BJ (cell line): ENCODE measurements at regions not wholly inside any gene's neighbourhood (a gene's known extent, or its start where the extent isn't known, plus 50 kb on each side); places are given as distances from the start of the nearest gene placed in this dataset.

Experiments used
- CTCF ChIA-PET: fragments of 350-600 bp; formaldehyde crosslinking; extraction: SDS; loops from one replicate; lab custom pipeline; 2021; ENCODE audit warnings: antibody characterized with exemption, inconsistent platforms; lab: Yijun Ruan, JAX
- POLR2A ChIA-PET: fragments of 300-600 bp; sonication (Branson Sonifier 250); formaldehyde crosslinking; extraction: SDS; loops from one replicate; lab custom pipeline; 2021; ENCODE audit warnings: antibody characterized with exemption; lab: Charles Lee
- DNase-seq: peaks from one replicate; pipeline ENCODE4 v3.0.0-alpha.2; 2011; ENCODE audit warnings: low read depth
- H3K27me3 ChIP-seq: 2 replicates; pipeline ENCODE4 v1.6.0; 2011; ENCODE audit warnings: low read length; ENCODE audit not compliant: control insufficient read depth, insufficient read depth
- H3K36me3 ChIP-seq: 2 replicates; pipeline ENCODE4 v1.5.1; 2011; ENCODE audit warnings: low read length; ENCODE audit not compliant: control insufficient read depth, insufficient read depth
- H3K4me3 ChIP-seq: 2 replicates; pipeline ENCODE4 v1.5.1; 2011; ENCODE audit warnings: low read depth, mild to moderate bottlenecking, control low read depth, low read length
- TF ChIP-seq, protein P1 (sequence below): IDR thresholded peaks from 2 replicates; pipeline ENCODE4 v1.5.1; 2011; ENCODE audit warnings: low read depth, mild to moderate bottlenecking, control low read depth, inconsistent platforms, low read length, moderate library complexity; ENCODE audit not compliant: insufficient read depth

DNA sequence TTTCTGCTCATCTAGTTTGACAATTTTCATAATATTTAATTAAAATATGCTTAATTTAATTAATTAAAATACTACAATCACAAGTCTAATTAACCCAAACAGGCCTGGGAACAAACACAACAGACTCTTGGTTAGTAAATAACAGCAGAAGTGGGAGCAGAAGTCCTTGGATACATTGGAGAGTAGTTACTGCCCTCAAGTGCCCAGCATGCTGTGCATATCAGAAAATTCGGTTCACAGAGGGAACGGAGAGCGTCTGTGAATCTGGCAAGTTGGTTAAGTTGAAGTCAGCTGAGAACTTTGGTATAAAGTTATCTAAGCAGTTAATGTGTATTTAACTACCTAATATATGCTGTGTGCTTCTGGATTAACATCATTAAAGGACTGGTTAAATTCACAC is 87.0 kb upstream of the ATG10 start:
- TF ChIP-seq, protein P1, sequence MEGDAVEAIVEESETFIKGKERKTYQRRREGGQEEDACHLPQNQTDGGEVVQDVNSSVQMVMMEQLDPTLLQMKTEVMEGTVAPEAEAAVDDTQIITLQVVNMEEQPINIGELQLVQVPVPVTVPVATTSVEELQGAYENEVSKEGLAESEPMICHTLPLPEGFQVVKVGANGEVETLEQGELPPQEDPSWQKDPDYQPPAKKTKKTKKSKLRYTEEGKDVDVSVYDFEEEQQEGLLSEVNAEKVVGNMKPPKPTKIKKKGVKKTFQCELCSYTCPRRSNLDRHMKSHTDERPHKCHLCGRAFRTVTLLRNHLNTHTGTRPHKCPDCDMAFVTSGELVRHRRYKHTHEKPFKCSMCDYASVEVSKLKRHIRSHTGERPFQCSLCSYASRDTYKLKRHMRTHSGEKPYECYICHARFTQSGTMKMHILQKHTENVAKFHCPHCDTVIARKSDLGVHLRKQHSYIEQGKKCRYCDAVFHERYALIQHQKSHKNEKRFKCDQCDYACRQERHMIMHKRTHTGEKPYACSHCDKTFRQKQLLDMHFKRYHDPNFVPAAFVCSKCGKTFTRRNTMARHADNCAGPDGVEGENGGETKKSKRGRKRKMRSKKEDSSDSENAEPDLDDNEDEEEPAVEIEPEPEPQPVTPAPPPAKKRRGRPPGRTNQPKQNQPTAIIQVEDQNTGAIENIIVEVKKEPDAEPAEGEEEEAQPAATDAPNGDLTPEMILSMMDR: no peak
- DNase-seq: no peak
- Histone ChIP-seq H3K36me3 (no peaks in the 10 kb centered on the region), H3K4me3 (no peak overlapping the region), H3K27me3 (peaks cover 1% of the 10 kb centered on the region)
- CTCF ChIA-PET: no interaction called here
- POLR2A ChIA-PET: no interaction called here

DNA sequence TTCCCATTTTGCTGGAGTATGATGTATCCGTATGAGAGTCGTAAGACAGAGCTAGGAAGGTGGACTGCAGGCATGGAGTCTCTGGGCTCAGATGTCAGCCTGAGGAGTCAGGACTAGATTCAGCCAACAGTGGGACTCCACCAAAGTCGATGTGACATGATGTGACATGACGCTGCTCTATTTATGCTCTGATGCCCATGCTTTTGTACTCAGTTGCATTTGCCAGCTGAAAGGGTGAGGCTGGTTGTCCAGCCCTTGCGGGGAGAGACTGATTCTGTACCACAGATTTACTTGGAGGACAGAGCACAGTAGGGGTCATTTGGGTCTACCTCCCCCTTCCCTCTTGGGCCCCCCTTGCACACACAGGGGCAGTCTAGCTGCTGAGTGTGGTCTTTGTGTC is 88.5 kb upstream of the ATG10 start:
- no peak for DNase-seq
- ChIA-PET CTCF (interaction anchor here (1.0 kb wide), 1 partner anchor 11 kb away, joined by 3 read pairs; no protein-coding TSS in a partner anchor), POLR2A (no interaction called here)
- peaks cover 4% of the 10 kb centered on the region for H3K27me3 ChIP-seq
- no peak overlapping the region for H3K4me3 ChIP-seq
- no peaks in the 10 kb centered on the region for H3K36me3 ChIP-seq
- TF ChIP-seq, protein P1: no peak

DNA sequence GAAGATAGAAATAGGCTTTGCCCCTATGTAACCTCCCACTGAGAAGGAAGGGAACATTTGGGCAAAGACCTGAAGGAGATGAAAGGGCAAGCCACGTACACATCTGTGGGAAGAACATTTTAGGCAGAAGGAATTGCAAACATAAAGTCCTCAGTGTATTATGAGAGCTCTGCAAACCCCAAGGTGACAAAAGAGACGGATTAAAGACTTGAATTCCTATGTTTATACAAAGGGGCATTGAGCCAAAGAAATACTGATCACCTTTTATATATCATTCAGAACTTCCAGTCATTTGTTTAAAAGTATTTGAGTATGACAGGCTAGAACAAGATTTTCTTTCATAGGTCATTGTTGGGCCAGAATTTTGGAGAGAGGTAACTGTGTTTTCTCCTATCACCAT is 90.2 kb upstream of the ATG10 start:
- Histone ChIP-seq H3K36me3 (no peaks in the 10 kb centered on the region), H3K27me3 (peaks cover 4% of the 10 kb centered on the region), H3K4me3 (no peak overlapping the region)
- ChIA-PET POLR2A (no interaction called here), CTCF (interaction anchor here (1.0 kb wide), 1 partner anchor 456 kb away, joined by 4 read pairs; no protein-coding TSS in a partner anchor)
- TF ChIP-seq, protein P1: no peak
- no peak for DNase-seq

DNA sequence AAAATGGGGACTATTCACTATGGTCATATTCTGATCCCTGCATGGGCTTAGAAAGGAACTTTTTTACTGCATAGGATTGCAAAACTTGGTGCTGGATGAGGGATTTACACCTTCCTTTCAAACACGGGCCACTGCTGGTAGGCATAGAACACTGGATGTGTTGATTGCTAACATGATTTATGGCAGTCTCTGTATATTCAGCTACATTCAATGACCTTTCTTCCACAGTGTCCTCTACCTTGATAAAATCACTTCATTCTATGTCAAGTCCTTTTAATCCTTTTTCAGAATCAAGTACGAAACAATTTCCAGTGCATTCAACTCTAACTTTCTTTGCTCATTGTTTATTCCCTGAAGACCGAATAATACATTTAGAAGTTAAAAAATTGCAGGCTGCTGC is 91.9 kb upstream of the ATG10 start:
- POLR2A ChIA-PET: no interaction called here
- CTCF ChIA-PET: interaction anchor here (1.1 kb wide), 1 partner anchor 9 kb away, joined by 4 read pairs; no protein-coding TSS in a partner anchor

DNA sequence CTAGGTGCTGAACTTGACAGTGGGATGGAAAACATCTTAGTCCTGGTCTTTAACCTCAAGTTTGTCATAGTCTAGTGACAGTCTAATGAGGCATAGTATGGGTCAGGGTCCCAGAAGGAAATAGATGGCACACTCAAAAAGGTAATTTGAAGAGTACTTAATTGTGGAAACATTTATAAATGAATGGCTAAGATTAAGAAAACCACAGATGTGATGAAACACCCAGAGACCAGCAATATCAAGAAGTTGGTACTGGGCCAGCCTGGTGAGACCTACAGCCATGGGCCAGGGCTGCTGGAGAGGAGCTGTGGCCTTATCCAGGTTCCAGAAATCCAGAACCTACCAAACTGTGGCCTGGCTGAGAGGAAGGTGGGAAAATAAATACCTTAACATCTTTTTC is 93.5 kb upstream of the ATG10 start:
- POLR2A ChIA-PET: no interaction called here
- H3K36me3 ChIP-seq: no peaks in the 10 kb centered on the region
- CTCF ChIA-PET: no interaction called here
- no peak for DNase-seq
- H3K4me3 ChIP-seq: no peak overlapping the region
- TF ChIP-seq, protein P1: no peak
- peaks cover 3% of the 10 kb centered on the region for H3K27me3 ChIP-seq

More for the DNA sequence above, 91.9 kb upstream of the ATG10 start:
- TF ChIP-seq, protein P1: no peak
- no peak for DNase-seq
- no peak overlapping the region for H3K4me3 ChIP-seq
- no peaks in the 10 kb centered on the region for H3K36me3 ChIP-seq
- H3K27me3 ChIP-seq: peaks cover 4% of the 10 kb centered on the region
